ENCODE measurements at regions not wholly inside any gene's neighbourhood (a gene's known extent, or its start where the extent isn't known, plus 50 kb on each side); places are given as distances from the start of the nearest gene placed in this dataset.

DNA sequence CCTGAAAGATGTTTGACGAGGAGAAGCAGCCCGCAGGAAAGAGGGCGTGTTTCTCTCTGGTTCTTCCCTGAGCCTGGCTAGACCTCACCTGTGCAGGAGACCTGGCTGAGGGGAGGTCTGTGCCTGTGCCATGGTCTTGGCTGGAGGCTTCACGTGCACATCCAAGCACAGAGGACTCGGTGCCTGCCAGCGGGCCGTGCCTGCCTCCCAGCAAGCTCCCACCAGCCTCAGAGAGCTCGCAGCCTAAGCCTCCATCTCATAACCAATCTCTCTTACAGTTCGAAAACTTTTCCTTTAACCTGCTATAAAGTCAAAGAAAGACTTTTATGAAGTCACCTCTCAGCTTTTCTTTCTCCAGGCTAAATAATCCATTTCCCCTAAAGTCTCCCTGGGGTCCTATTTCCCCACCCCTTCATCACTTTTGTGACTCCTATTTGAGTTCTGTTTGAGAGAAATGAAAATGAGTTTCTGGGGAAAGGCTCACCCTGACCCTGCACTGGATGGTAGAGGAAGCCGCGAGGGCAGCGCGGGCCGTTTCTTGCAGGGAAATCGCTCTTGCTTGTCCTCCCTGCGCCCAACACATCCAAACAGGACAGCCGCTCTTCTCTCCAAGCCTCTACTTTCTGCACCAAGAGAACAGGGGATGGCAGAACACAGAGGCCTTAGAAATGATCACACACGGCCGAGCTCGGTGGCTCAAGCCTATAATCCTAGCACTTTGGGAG, 521.0 kb downstream of the SOX11 start:
- no peak for DNase-seq

DNA sequence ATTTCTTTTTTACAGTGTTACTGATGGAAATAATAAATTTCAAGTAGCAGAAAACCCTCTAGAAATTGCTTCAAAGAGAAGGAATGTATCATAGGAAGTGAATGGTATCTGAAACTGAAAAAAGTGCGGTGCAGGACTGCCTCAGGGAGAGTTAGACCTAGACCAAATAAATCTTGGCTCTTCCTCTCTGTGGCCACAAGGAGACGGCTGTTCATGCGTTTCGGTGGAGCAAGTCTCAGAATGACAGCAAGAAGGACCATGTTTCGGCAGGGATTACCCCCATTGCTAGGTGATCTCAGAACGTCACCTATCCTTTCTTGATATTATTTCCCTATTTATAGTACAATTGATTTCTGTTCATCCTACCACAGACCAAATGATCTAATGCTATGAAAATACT, 522.3 kb downstream of the SOX11 start:
- no peak for DNase-seq

DNA sequence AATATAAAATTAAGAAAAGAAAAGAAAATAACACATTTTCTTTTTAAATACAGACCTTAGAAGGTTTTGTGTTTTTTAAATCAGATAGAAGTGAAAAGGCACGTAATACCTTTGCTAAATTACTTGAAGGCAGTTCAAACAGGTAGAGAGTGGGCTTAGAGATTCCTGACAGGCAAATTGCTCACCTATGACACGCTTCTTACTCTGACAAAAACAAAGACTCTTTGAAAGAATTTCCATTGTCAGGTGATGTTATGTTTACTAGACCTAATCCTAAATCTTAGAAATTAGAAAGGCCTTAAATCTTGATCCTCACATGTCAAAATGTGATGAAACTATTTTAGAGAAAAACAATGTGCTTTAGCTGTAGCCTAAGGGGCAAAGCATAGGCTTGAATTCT, 522.9 kb downstream of the SOX11 start:
- no peak for DNase-seq

DNA sequence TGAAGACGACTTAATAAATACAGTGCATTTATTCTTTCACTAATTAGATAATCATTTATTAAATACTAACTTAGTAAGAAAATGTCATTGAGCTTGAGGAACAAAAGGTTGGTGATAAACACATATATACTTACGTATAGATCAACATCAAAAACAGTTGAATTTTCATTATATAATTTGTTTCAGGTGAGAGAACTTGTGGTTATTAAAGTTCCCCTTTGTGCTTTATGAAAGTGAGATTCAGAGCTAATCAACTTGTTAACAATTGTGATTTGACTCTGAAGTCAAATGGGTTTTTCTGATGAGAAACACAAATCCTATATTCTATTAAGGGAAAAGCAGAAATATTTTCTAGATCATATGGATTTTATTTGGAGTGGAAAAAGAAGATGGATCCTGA, 524.0 kb downstream of the SOX11 start:
- DNase-seq: no peak

DNA sequence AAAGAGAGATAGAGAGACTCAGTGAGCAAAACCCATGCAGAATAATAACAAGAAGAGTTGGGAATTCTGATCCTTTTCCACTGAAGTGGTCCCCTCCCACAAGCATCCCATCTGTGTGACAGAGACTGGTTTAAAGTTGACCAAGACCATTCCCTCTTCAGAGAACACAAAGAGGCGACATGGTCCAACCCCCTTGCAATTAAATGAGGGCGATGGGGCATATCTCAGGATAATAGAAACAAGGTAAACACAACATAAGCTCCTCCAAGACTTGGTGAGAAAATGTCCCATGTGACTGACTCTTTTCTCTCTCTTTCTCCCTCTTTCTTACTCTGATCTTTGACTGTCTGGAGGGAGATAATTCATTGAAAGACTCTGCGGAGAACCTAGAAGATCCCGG, 526.7 kb downstream of the SOX11 start:
- DNase-seq: no peak

DNA sequence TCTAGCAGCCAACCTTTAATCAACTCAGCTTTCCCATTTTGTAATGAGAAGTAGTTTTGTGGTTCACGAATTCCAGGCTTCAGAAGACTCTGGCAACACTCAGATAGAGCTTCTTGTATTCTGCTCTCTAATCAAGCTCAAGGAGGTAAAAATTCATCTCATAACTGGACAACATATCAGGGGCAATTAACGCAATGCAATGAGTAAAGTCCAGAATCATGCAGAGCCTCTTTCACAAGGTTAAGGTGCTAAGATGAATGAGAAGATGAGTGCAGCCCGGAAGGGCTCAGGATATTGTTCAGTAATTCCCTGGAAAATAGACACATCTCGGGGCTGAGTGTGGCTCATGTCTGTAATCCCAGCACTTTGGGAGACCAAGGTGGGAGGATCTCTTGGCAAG, 527.7 kb downstream of the SOX11 start:
- no peak for DNase-seq

DNA sequence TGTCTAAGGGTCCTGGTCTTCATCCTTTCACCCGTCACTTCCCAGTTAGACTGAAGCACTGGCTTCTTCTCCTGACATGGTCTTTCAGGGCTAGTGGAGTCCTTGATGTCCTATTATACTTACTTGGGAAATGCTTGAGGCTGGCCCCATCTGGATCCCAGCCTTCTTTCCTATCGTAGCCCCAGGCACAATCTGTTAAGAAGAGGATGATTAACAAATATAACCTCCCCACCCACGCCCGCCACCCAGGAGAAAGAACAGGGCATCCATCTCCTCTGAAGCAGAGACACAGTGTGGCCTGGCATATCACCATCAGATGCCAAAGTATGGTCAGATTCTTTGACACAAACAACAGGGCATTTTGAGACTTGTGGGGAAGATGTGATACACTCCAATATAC, 530.1 kb downstream of the SOX11 start:
- no peak for DNase-seq

DNA sequence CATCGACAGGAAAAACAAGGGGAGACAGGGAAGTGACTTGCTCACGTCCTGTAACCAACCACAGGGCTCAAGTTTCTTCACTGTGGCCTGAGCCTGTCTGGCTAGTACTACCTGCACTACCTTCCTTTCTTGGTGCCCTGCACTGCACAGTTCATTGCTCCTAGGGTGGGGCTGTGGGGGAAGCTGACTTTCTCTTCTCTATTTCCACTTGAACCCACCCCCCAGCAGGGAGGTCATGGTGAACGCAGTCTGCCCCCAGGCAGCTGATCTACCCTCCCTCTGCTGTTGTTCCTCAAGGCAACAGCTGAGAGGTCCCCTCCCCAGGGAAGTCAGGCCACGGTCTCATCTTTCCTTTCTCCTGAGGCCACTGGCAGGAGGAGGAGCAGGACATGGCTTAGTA, 532.1 kb downstream of the SOX11 start:
- no peak for DNase-seq

DNA sequence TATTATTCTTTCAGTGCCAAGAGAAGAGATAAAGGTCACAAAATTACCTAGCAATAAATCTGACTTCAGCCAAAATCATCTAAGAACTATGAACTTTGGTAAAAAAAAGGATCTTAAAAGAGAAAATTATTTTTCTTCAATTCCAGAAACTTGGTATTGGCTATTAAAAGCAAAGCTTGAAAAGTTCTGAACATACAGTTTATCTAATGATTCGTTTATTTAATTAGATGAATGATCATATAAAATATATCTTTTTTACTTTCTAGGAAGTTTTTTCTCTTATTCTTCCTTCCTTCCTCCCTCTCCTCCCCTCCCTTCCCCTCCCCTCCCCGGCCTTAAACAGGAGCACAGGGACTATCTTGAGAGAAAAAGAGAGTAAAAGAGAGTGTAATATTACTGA, 536.1 kb downstream of the SOX11 start:
- DNase-seq: no peak

DNA sequence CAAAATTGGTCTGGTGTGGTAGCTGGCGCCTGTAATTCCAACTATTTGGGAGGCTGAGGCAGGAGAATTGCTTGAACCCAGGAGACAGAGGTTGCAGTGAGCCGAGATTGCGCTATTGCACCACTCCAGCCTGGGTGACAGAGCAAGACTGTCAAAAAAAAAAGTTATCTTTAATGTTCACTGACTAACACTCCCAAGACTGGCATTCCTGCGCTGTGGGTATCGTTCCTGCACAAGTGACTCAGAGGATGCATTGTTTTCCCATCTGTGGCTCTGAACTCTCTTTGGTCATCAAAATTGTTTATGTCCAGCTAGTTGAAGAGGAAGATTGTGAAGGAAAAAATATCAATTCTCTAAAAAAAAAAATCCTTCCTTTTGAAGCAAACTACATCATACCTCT, 539.0 kb downstream of the SOX11 start:
- DNase-seq: no peak

DNA sequence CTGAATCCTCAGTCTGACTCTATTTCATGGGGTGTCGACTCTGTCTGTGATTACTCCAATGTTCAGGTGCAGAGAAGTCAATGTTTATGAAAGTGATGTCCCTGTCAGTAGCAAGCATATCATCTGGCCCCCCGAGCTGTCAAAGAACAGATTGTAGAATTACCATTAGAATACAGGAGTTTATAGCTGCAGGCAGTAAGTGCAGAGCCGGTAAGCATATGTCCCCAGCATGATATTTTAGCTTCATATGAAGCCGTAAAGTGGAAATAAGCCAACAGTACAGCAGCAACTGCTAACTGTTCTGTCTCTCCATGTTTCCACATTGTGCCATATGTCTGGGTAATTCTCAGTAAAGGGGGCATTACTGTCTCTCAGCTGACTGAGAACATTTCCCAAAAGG, 541.8 kb downstream of the SOX11 start:
- no peak for DNase-seq

DNA sequence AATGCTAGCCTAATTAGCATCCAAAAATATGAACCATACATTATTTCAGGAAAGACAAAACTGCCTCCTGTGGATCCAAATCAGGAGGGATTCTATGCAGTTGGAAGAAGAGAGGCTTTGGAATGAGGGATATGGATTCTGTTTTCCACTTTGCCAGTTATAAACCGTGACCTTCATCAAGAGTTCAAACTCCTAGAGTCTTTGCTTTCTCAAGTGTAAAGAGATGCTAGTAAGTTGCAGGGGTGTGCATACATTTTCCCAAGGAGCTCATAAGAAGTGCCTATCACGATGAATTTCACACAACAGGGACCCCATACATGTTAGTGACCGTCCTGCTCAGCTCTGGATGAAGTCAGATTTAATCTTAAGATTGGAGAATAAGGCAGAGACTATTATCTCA, 542.5 kb downstream of the SOX11 start:
- no peak for DNase-seq

DNA sequence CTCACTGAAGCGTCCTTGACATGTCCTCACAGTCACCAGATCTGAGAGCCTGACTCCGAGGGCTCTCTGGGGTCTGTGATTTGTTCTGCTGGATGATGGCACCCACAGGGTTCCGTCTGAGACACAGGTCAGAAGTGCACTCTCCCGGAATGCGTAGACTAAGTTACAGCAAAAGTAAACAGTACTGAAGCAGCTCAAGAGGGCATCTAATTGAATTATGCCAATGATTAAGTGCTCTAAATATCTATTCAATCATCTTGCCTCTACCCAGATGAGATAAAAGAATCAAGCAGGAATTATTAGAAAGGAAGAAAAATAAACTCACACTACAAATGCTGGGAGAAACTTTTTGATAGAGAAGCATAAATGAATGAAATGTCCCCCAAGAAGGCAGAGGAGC, 544.1 kb downstream of the SOX11 start:
- no peak for DNase-seq

DNA sequence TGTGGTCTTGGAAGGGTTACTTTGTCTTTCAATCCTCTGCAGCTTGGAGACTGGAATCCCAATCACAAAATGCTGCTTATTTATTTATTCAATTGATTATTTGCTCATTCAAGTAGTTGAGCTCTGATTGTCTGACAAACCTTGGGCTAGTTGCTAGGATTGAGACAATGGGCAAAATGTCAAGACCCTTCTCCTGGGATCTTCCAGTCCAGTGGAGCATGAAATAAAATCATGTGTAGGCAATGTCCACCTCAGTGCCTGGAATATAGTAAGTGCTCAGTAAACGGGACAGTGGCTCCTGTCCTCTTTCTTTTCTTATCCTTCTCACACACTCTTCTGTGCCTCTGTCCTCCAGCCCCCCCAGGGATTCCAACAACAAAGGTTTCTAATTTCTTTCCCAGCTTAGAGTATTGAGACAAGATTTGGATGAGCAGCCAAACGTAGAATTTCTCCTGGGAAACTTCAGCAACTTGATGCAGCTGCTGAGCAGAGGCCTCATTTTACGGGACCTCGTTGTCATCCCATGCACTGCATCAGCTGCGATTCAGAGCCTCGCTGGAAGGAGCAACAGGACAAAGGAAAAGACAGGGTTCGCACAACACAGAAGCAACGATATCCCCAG, 545.0 kb downstream of the SOX11 start:
- no peak for DNase-seq

DNA sequence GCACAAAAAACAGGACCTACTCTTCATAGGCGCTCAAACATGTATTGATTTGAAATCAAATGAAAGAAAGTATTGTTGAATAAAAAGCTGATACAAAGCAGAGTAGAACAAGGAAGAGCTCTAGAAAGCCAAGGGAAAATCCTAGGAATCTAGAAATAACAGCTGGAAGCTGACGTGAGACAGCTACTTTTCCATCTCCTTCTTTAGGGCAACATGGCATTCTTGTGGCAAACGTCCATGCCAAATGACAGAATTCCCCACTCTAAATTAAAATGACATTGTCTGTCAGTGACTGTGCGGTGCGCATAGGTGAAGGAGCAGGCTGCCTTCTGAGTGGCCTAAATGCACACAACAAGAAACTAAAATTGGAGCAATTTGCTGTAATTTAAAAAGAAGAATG, 557.4 kb downstream of the SOX11 start:
- no peak for DNase-seq

DNA sequence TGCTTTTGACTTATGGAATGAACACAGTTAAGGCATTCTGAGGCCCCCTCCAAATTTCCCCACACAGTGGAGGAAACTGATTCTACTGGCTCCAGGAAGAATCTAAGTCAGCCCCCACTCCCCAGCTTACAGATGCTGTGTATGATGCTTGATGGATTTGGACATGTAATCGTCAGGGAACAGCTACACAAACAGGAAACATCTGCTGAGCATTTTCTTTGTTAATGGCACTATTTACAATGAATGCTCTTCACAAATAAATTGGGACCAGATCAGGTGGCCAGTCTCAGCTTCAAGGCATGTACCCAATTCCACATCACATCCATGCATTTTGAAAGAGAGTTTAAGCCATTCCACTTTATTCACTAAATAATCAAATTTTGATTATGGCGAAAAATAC, 562.3 kb downstream of the SOX11 start:
- DNase-seq: no peak

DNA sequence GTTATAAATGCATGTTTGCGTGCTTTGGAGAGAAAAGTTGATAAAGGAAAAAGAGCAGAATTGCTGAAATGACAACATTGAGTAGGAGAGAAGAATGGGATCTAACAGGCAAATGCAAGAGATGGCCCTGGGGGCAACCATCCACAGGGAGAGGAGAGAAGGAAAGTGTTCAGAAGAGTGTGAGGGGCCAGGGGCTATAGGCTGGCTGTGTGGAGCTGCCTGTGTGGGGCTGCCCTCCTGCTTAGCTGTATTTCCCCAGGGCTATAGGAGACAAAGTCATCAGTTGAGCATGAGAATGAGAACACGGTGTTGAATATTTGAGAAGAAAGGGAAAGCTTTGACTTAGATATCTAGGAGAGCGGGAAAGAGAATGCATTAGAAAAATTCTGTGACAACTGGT, 572.0 kb downstream of the SOX11 start:
- no peak for DNase-seq

DNA sequence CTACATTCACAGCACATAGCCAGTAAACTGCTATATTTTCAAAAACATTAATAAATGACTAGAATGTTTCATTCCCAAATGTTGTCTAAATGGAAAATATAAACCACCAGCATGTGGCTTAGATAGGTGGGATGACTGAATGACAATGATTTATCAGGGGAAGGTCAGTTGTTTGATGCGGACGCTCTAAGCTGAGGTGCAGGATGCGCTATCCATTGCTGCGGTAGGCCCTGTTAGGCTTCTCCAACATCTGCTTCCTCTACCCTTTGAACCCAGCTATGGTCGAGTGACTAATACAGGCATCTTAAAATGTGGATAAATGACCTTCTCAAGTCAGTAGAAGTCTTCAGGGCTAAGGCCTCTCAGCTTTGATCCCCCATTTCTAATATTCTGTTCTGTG, 584.2 kb downstream of the CMPK2 start:
- no peak for DNase-seq

DNA sequence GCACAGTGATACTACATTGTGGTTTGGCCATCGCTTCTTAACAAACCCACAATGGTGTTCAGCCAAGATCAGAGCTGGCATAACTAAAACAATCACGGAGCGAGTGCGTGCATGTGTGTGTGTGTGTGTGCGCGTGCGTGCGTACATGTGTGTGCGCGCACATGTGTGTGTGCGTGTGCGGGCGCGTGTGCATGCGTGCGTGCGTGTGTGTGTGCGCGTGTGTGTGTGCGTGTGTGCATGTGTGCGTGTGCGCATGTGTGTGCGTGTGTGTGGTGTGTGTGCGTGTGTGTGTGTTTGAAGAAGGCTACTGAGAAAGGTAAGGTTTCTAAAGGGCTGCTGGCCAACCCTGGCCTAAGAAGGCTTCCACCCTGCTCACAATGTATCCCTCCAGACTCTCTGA, 582.4 kb downstream of the CMPK2 start:
- DNase-seq: no peak

DNA sequence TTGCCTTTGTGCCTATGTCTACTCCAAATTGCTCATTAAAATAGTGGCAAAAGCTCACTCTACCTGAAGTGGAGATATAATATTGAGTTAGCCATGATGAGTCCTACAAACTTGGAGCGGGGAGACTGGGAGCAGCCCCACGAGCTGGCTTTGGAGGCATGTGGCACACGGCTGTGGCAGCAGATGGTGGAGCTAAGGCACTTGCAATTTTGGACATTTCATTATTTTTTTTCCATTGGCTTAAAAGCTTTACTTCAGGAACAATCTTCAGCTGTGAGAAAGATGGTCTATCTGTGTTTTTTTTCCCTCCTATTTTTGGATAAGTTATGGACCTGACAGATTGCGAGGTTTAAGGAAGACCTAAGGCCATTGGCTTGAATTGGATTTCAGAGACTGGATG, 578.3 kb downstream of the CMPK2 start:
- no peak for DNase-seq

DNA sequence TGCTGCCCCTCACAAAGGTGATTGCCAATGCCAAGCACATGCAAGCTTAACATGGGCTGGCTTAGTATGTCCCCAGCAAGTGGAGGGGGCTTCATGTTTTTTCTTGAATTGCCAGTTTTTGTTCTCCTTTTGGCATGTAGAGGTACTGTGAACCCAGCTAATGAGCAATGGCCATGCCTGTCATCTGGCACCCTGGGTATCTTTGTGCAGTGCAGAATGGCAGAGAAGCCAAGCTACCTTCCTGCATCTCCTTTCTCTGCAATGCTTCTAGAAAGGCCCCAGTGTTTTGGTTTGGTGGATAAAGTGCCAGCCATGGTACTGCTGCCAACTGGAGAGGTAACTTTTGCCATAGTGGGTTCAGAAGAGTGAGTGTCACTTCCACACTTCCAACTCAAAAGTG, 576.9 kb downstream of the CMPK2 start:
- DNase-seq: no peak

DNA sequence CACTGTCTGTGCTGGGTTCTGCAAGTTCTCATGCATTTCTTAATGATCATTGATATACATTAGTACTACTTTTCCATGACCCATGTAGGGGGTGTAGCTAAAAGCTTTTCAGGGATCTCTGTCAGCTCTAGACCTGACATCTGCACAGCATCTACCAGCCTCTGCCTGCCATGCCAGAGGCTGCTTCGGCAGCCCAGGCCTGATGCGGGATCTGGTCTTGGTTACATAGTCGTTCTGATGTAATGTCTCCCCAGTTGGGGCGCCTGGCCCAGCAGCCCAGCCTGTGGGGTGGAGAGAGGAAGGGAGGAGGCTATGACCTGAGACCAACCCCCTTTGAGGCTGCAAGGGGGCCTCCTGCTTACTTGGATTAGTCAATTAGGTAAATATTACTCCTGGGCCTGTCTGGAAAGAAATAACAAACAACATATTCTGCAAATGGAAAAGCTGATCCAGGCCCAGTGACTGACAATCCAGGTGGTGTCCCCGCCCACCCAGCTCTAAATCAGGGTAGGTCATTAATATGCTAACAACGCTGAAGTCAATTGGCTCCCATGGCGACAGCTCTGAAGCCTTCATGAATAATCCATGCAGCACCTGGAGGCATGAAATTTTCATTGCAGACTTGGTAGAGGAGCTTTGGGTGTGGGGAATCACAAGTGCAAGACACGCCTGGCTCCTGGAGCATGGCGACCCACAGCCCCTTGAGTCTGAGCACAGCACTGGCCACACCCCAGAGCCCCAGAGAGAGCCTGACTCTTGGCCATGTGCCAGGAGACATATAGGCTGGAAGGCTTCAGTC, 575.3 kb downstream of the CMPK2 start:
- no peak for DNase-seq

DNA sequence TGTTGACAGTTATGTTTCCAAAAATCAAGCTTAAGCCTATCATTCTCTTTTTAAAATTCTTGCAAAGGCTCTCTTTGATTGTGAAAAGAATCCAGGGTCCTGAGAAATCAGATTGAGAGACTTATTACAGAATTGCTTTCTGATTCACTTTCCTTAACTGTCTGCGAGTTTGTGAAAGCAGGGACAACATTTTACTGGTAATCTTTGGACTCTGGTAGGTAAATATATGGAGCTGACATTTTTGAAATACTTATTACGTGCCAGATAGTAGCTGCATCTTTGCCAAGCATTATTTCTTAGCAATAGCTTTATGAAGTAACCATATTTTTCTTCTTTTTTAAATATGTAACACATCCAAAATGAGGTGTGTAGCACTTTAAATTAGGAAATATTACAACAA, 570.9 kb downstream of the CMPK2 start:
- no peak for DNase-seq

DNA sequence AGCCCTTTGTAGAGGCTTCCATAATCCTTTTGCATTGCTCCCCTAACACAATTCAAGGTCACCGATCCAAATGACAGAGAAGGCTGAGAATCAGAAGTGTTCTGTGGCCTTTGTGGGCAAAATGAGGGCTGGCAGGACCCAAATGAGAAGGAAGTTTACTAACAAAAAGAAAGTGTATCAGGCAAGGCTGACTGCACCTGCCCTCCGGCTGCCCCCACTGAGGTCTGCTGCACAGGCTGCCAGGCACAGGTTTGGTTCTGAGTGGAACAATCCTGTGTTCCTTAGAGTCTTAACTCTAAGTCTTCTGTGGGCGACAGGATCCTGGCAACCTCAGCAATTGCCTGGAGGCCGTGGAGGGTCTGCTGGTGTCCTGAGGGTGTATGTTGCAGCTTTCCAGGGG, 568.5 kb downstream of the CMPK2 start:
- no peak for DNase-seq
